Endothelial cell (in vitro differentiated cells): ENCODE measurements at regions not wholly inside any gene's neighbourhood (a gene's known extent, or its start where the extent isn't known, plus 50 kb on each side); places are given as distances from the start of the nearest gene placed in this dataset.

Experiments
- DNase-seq: peaks from one replicate; pipeline ENCODE4 v3.0.0; 2021; ENCODE audit warnings: low spot score
- H3K27ac Mint-ChIP-seq: one replicate; pipeline ENCODE4 v1.8.0; 2021; ENCODE audit warnings: mixed read lengths, inconsistent platforms; ENCODE audit not compliant: unreplicated experiment
- H3K27me3 Mint-ChIP-seq: one replicate; pipeline ENCODE4 v1.8.0; 2021; ENCODE audit warnings: mild to moderate bottlenecking, moderate library complexity, mixed read lengths, inconsistent platforms; ENCODE audit not compliant: unreplicated experiment
- H3K36me3 Mint-ChIP-seq: one replicate; pipeline ENCODE4 v1.8.0; 2021; ENCODE audit warnings: mild to moderate bottlenecking, low read depth, mixed read lengths, inconsistent platforms; ENCODE audit not compliant: unreplicated experiment
- H3K4me1 Mint-ChIP-seq: one replicate; pipeline ENCODE4 v1.8.0; 2021; ENCODE audit warnings: mild to moderate bottlenecking, mixed read lengths, inconsistent platforms; ENCODE audit not compliant: unreplicated experiment
- H3K4me3 Mint-ChIP-seq: one replicate; pipeline ENCODE4 v1.8.0; 2021; ENCODE audit warnings: mild to moderate bottlenecking, mixed read lengths, inconsistent platforms; ENCODE audit not compliant: unreplicated experiment
- H3K9me3 Mint-ChIP-seq: one replicate; pipeline ENCODE4 v1.8.0; 2021; ENCODE audit warnings: mixed read lengths, inconsistent platforms; ENCODE audit not compliant: unreplicated experiment
- CTCF ChIP-seq: fragments of 200-600 bp; sonication (generic); IDR thresholded peaks from one replicate; pipeline ENCODE4 v1.5.0; 2021; ENCODE audit warnings: antibody characterized with exemption; ENCODE audit not compliant: unreplicated experiment

- TF ChIP-seq CTCF: no peak
- peaks cover 13% of the 10 kb centered on the region for H3K9me3 Mint-ChIP-seq
- H3K36me3 Mint-ChIP-seq: peaks cover 8% of the 10 kb centered on the region
- peaks cover 2% of the 10 kb centered on the region for H3K27me3 Mint-ChIP-seq
- no peaks in the 10 kb centered on the region for H3K4me1 Mint-ChIP-seq
- no peak for DNase-seq
- no peak overlapping the region for H3K27ac Mint-ChIP-seq
- no peak overlapping the region for H3K4me3 Mint-ChIP-seq
These were observed 129.9 kb upstream of the CHD6 start for GRCh38 chr20:41748051-41748450.

- no peak for TF ChIP-seq CTCF
These were observed 129.0 kb upstream of the CHD6 start for GRCh38 chr20:41747226-41747625.

GRCh38 chr20:41746635-41747034 lies 128.5 kb upstream of the CHD6 start:
- Mint-ChIP-seq H3K27ac (no peak overlapping the region), H3K4me1 (no peaks in the 10 kb centered on the region), H3K4me3 (no peak overlapping the region), H3K27me3 (peaks cover 3% of the 10 kb centered on the region), H3K36me3 (peaks cover 8% of the 10 kb centered on the region), H3K9me3 (peaks cover 24% of the 10 kb centered on the region)
- no peak for DNase-seq
- no peak for TF ChIP-seq CTCF

More at GRCh38 chr20:41747226-41747625, 129.0 kb upstream of the CHD6 start:
- Mint-ChIP-seq H3K27ac (no peak overlapping the region), H3K36me3 (peaks cover 8% of the 10 kb centered on the region), H3K4me3 (no peak overlapping the region), H3K9me3 (peaks cover 18% of the 10 kb centered on the region), H3K4me1 (no peaks in the 10 kb centered on the region), H3K27me3 (peaks cover 2% of the 10 kb centered on the region)
- no peak for DNase-seq

- peak; percentile 52 for TF ChIP-seq CTCF
- peaks cover 15% of the 10 kb centered on the region for H3K9me3 Mint-ChIP-seq
- DNase-seq: peak; percentile 60
These were observed 120.5 kb upstream of the CHD6 start for GRCh38 chr20:41738604-41739206.

GRCh38 chr20:41735949-41736348 lies 117.8 kb upstream of the CHD6 start:
- H3K36me3 Mint-ChIP-seq: no peaks in the 10 kb centered on the region
- TF ChIP-seq CTCF: no peak
- H3K4me1 Mint-ChIP-seq: no peaks in the 10 kb centered on the region
- no peak overlapping the region for H3K27ac Mint-ChIP-seq
- H3K27me3 Mint-ChIP-seq: peaks cover 3% of the 10 kb centered on the region
- no peaks in the 10 kb centered on the region for H3K9me3 Mint-ChIP-seq
- no peak for DNase-seq
- no peak overlapping the region for H3K4me3 Mint-ChIP-seq

More at GRCh38 chr20:41738604-41739206, 120.5 kb upstream of the CHD6 start:
- peaks cover 2% of the 10 kb centered on the region for H3K27me3 Mint-ChIP-seq
- H3K4me3 Mint-ChIP-seq: no peak overlapping the region
- H3K27ac Mint-ChIP-seq: no peak overlapping the region
- H3K36me3 Mint-ChIP-seq: no peaks in the 10 kb centered on the region
- H3K4me1 Mint-ChIP-seq: no peaks in the 10 kb centered on the region
